ENCODE measurements at regions not wholly inside any gene's neighbourhood (a gene's known extent, or its start where the extent isn't known, plus 50 kb on each side); places are given as distances from the start of the nearest gene placed in this dataset.
A peak's percentile ranks its signal among the peaks of the same experiment; 100 is the strongest.

DNA sequence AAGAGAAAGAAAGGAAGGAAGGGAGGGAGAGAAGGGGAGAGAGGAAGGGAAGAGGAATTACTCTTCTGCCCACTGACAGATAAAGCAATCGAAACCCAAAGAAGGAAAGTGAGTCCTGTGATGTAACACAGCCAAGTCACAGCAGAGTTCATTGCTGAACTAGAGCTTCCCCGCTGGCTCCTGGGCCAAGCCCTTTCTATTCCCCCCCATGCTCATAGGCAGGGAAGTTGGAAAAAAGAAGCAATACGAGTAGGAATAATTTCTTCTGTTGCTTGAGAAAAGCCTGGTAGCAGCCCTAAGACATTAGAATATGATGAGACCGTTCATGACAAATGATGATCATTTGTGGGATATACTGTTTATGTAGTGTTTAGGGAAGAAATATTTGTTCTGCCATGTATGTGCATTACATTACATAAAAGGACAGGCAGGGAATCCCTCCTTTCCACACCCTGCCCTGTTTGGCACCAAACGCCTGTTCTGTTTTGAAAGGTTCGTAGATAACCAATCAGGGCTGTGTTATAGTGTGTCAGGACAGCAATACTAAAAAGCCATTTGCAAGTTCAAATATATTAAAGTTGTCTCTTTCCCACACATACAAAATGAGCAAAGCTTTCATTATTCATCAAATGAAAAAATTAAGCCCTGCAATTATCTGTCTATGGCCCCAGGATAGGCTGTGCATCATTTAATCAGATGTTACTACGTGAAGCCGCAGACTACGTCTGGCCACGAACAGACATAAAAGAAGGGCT, 111.0 kb upstream of the TRPM1 start:
- no peak for DNase-seq (ENCODE audit: low read depth)
- TF ChIP-seq, protein P1, sequence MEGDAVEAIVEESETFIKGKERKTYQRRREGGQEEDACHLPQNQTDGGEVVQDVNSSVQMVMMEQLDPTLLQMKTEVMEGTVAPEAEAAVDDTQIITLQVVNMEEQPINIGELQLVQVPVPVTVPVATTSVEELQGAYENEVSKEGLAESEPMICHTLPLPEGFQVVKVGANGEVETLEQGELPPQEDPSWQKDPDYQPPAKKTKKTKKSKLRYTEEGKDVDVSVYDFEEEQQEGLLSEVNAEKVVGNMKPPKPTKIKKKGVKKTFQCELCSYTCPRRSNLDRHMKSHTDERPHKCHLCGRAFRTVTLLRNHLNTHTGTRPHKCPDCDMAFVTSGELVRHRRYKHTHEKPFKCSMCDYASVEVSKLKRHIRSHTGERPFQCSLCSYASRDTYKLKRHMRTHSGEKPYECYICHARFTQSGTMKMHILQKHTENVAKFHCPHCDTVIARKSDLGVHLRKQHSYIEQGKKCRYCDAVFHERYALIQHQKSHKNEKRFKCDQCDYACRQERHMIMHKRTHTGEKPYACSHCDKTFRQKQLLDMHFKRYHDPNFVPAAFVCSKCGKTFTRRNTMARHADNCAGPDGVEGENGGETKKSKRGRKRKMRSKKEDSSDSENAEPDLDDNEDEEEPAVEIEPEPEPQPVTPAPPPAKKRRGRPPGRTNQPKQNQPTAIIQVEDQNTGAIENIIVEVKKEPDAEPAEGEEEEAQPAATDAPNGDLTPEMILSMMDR (conservative IDR thresholded peaks at IDR 0.05; ENCODE audit: low read length) = no peak
- no peak overlapping the region for H3K4me3 ChIP-seq (ENCODE audit: low read length)

DNA sequence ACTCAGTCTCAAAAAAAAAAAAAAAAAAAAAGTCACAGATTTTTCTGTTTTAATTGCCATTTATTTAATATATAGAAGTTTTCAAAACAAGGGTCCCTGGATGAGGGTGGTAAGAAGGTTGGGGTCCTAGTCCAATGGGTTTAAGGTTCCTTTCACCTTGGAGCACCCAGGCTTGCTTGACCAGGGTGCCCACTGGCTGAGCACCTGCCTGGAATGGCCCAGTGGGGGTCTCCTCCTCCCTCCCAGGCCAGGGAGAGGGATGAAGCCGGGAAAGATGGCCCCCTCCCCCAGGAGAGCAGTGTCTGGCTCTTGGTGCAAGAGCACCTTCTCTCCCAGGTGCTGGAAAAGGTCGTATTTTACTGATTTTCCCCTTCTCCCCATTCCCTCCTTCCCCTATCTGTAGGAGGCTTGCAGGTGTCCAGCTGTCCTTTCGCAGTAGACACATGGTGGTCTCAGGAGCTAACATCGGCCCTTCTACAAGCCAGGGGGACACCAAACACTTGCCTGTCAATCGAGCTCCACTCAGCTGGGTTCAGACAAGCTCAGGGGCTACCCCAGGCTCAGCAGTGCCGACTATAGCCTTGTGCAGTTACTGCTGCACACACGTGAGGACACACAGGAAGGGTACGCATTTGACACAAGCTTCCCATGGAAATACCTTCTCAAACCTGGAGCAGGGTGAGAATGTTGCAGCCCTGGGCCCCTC, 112.3 kb upstream of the KLF13 start:
- DNase-seq (ENCODE audit: low read depth) = no peak
- H3K4me3 ChIP-seq (ENCODE audit: low read length) = no peak overlapping the region

DNA sequence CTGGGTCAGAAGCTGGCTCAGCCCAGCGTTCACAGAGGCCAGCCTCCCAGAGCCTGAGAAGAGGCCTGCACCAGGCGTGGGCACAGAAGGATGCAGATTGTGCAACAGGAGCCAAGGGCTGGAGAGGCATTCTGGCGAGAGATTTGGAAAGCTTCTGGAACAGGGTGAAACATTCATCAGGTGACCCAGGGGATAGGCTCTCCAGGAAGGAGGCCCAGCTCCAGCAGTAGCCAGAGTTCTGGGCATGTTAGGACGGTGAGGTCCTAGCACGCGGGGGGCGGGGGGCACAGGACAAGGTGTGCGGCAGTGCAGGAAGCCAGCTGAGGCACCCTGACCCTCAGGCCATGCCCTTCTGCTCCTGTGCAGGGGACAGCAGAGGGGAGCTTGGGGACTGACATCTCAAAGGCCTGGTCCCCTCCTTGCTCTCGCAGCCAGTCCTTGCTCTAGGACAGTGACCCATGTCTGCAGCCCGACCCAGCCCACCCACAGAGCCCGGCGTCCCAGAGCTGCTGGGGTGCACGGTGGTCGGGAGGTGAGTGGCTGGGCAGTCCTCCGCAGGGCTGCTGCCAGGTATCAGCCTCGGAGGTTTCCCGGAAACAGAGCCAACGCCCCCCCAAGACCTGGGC, 111.7 kb upstream of the KLF13 start:
- TF ChIP-seq, protein P1 (conservative IDR thresholded peaks at IDR 0.05; ENCODE audit: low read length) = no peak
- peak; percentile 63 for DNase-seq (ENCODE audit: low read depth)

More for the DNA sequence above, 112.3 kb upstream of the KLF13 start:
- TF ChIP-seq, protein P1 (conservative IDR thresholded peaks at IDR 0.05; ENCODE audit: low read length) = no peak

DNA sequence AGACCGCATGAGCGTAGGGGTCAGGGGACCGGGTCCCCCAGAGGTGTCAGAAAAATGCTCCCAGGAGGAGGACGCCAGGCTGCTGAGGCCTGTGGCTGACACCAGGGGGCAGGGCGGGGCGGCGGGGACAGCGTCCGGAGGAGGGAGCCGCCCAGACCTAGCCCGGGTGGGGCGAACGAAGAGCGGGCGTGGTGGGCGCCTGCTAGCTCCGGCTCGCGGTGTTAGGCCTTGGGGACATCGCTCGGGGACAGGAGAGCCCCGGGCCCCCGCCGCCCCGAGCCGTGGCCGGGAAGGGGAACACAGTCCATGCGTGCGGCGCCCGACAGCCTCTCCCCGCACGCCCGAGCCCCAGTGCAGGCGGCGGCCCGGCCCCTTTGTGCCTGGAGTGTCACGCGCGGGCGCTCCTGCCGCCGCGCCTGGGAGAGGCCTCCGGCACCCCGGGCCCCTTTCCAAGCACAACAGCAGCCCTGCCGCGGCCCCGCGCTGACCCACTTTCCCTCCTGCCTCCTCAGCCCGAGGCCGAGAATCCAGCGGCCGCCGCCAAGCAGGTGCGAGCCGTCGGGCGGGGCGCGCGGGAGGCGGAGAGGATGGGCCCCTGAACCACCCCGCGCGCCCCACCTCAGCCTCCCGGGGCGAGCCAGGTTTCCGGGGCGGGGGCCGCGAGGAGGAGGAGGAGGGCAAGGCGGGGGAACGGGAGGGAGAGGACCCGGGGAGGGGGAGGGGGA, 111.0 kb upstream of the KLF13 start:
- peak overlapping the region; percentile 54 for H3K4me3 ChIP-seq (ENCODE audit: low read length)
- TF ChIP-seq, protein P1 (conservative IDR thresholded peaks at IDR 0.05; ENCODE audit: low read length) = peak; percentile 70
- DNase-seq (ENCODE audit: low read depth) = peak; percentile 52

More for the DNA sequence above, 111.7 kb upstream of the KLF13 start:
- H3K4me3 ChIP-seq (ENCODE audit: low read length) = no peak overlapping the region

DNA sequence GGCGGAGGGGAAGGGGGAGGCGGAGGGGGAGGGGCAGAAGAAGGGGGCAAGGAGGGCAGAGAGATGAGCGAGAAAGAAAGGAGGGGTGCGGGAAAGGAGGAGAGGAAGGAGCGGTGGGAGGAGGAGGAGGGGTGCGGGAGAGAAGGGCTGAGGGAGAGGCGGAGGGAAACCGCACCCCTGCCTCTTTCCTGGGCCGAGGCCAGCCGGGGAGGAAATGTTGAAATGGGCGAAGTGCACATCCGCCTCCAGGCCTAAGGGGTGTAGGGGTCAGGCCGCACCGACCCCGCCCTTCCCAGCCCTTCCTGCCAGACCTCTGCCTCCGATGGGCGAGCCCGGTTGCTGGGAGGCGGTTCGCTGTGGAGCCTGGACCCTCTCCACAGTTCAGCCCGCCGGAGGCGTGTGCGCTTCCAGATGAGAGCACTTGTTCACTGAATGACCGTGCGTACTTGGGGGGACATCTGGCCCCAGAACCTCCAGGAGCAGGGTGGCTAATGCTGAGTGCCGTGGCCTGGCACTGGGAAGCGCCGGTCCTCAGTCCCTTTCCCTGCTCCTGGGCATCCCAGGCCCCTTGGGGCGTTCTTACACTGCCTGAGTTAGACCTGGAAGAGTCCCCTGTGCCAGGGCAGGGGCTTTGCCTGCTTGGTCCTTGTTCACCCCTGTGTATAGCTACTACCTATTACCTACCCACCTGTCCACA, 110.3 kb upstream of the KLF13 start:
- peak; percentile 65 for DNase-seq (ENCODE audit: low read depth)
- H3K4me3 ChIP-seq (ENCODE audit: low read length) = peak overlapping the region; percentile 54
- TF ChIP-seq, protein P1 (conservative IDR thresholded peaks at IDR 0.05; ENCODE audit: low read length) = no peak

DNA sequence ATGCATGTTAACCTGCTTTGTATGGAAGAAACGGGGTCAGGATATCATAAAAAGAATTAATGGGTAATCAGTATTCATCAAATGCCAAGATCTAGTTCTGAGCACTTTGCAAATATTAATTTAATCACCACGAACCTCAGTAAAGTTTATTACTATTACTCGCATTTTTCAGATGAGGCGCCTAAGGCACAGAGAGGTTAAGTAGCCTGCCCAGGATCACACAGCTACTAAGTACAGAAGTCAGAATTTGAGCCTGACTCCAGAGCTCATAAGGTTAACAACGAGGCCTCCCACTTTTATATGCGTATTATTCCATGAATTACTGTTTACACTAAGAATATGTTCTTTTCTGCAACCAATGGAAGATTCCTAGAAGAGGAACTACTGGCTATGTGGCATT, 109.6 kb upstream of the KLF13 start:
- TF ChIP-seq, protein P1 (conservative IDR thresholded peaks at IDR 0.05; ENCODE audit: low read length) = no peak
- no peak overlapping the region for H3K4me3 ChIP-seq (ENCODE audit: low read length)
- no peak for DNase-seq (ENCODE audit: low read depth)

Data from AG10803 (cell line).